ENCODE measurements at regions not wholly inside any gene's neighbourhood (a gene's known extent, or its start where the extent isn't known, plus 50 kb on each side); places are given as distances from the start of the nearest gene placed in this dataset.
A peak's percentile ranks its signal among the peaks of the same experiment; 100 is the strongest.

DNA sequence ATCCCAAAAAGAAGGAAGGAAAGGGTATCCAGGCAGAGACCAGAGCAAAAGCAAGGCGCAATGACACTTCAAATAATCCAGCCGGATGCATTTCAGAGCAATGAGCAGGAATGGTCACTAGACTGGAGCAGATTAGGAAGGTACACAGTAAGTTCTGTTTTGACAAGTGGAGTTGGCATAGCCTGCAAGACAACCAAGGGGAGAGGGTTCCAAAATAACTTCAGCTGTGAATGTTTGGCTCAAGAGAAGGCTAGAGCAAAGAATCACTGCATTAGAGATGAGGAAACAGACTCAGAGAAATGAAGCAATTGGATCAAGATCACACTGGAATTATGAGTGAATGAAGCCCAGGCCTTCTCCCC, 90.0 kb upstream of the EGFL6 start:
- DNase-seq (ENCODE audit: low read depth): no peak
- H3K4me3 ChIP-seq (ENCODE audit: control insufficient read depth, low read depth, low read length): no peak overlapping the region
- TF ChIP-seq, protein P1, sequence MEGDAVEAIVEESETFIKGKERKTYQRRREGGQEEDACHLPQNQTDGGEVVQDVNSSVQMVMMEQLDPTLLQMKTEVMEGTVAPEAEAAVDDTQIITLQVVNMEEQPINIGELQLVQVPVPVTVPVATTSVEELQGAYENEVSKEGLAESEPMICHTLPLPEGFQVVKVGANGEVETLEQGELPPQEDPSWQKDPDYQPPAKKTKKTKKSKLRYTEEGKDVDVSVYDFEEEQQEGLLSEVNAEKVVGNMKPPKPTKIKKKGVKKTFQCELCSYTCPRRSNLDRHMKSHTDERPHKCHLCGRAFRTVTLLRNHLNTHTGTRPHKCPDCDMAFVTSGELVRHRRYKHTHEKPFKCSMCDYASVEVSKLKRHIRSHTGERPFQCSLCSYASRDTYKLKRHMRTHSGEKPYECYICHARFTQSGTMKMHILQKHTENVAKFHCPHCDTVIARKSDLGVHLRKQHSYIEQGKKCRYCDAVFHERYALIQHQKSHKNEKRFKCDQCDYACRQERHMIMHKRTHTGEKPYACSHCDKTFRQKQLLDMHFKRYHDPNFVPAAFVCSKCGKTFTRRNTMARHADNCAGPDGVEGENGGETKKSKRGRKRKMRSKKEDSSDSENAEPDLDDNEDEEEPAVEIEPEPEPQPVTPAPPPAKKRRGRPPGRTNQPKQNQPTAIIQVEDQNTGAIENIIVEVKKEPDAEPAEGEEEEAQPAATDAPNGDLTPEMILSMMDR (IDR thresholded peaks at IDR 0.05; ENCODE audit: control insufficient read depth, insufficient read depth, low read depth, low read length, missing control alignments): no peak

DNA sequence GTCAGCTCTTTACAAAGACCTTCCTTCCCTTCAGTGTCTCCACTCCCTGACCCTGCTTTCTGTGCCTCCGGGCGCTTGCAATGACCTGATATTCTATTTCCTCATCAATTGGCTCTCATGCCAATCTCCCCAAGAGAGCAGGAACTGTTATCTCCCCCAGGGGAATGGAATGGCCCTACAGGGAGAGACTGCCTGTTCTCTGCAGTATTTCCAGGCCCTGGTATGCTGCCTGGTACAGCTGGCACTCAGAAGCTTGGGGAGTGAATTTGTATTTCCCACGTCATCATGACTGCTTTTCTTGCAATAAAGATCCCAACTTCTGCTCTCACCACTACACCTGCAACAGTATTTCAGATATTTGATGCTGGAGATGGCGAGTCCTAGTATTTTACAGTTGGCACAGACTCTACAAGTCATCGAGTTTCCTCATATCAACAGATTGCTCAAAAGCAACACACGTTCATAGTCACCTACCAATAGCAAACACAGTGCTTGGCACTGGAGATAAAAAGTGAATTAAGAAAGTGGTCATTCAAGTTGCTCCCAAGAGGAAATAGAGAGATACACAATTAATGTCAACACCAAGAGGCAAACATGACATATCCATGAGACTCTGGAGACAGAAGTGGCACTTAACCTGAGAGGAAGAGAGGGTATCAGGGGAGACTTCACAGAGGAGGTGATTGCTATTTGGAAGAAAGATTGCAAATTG, 90.5 kb upstream of the EGFL6 start:
- DNase-seq (ENCODE audit: low read depth): no peak
- TF ChIP-seq, protein P1 (IDR thresholded peaks at IDR 0.05; ENCODE audit: control insufficient read depth, insufficient read depth, low read depth, low read length, missing control alignments): no peak
- no peak overlapping the region for H3K4me3 ChIP-seq (ENCODE audit: control insufficient read depth, low read depth, low read length)

DNA sequence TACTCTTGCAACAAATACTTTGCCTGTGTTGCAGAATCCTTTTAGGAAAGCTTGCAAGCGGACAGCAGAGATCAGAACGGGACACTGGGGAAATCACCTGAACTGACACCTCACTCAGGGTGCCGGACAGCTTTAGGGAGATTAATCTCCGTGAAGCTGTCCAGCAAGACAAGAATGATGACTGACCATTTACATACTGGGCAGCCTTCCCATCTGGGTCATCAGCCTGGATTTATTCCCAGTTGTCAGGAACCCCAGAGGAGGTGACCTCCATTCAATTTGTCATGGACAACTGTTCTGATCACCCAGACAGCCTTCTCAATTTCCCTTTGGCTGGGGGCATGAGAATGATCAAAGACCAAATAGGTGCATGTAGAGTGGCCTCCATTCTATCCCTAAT, 93.0 kb upstream of the EGFL6 start:
- H3K4me3 ChIP-seq (ENCODE audit: control insufficient read depth, low read depth, low read length): no peak overlapping the region
- TF ChIP-seq, protein P1 (IDR thresholded peaks at IDR 0.05; ENCODE audit: control insufficient read depth, insufficient read depth, low read depth, low read length, missing control alignments): no peak
- no peak for DNase-seq (ENCODE audit: low read depth)

DNA sequence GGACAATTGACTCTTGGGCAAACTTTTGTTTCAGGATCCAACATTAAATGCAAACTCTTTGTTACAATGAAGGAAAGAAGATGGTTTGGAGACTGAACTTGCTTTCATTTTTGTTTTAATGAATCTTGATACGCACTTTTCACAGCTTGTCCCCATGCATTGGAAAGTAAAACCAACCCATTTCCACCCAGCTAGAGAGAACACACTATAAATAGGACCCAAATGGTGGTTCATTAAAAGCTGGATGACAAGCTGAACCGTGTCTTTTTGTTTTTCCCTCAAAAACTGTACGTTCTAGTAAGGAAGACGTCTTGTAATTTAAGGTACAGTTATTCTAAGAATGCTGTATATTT, 95.3 kb upstream of the EGFL6 start:
- DNase-seq (ENCODE audit: low read depth): no peak
- TF ChIP-seq, protein P1 (IDR thresholded peaks at IDR 0.05; ENCODE audit: control insufficient read depth, insufficient read depth, low read depth, low read length, missing control alignments): no peak
- no peak overlapping the region for H3K4me3 ChIP-seq (ENCODE audit: control insufficient read depth, low read depth, low read length)

DNA sequence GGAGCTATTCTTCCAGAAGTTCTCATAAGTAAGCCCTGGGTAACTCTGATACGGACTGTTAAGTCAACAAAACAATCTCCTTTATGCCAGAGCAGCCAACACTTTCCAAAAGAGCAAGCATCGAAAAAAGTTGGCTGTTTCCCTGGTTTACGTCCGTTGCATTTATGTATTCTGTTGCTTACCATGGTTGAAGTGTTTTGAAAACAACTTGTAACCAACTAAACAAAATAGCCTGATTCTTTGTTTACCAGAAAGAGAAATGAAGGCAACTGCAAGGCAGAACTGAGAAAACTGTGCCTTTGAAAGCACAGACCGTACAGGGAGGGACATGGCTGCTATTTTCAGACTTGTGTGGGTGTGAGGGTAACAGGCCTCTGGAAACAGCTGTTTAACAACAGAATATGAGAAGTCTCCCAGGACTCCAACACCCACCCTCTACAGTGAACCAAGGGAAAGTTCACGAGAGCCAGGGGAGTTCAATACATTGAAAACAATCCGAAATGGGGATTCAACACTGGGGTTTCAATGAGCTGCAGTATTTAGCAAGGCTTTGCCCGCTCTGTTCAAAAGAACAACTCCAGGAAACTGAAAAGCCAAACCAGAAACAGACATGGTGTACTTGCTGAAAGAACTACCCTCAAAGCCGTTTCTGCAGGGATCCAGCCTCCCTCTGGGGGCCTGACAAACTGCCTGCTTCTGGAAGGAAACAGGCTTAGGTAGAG, 95.8 kb upstream of the EGFL6 start:
- DNase-seq (ENCODE audit: low read depth): no peak
- H3K4me3 ChIP-seq (ENCODE audit: control insufficient read depth, low read depth, low read length): no peak overlapping the region
- TF ChIP-seq, protein P1 (IDR thresholded peaks at IDR 0.05; ENCODE audit: control insufficient read depth, insufficient read depth, low read depth, low read length, missing control alignments): no peak

DNA sequence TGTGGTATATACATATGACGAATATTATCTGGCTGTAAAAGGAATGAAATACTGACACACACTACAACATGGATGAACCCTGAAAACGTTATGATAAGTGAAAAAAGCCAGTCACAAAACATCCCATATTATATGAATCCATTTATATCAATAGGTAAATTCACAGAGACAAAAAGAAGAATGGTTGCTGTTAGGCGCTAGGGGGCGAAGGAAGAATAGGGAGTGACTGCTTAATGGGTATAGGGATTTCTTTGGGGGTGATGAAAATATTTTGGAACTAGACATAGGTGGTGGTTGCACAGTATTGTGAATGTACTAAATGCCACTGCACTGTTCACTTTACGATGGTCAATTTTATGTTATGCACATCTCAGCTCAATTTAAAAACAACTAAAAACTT, 96.4 kb upstream of the EGFL6 start:
- no peak overlapping the region for H3K4me3 ChIP-seq (ENCODE audit: control insufficient read depth, low read depth, low read length)
- DNase-seq (ENCODE audit: low read depth): no peak
- TF ChIP-seq, protein P1 (IDR thresholded peaks at IDR 0.05; ENCODE audit: control insufficient read depth, insufficient read depth, low read depth, low read length, missing control alignments): peak; percentile 14
